ENCODE measurements at regions not wholly inside any gene's neighbourhood (a gene's known extent, or its start where the extent isn't known, plus 50 kb on each side); places are given as distances from the start of the nearest gene placed in this dataset.

DNA sequence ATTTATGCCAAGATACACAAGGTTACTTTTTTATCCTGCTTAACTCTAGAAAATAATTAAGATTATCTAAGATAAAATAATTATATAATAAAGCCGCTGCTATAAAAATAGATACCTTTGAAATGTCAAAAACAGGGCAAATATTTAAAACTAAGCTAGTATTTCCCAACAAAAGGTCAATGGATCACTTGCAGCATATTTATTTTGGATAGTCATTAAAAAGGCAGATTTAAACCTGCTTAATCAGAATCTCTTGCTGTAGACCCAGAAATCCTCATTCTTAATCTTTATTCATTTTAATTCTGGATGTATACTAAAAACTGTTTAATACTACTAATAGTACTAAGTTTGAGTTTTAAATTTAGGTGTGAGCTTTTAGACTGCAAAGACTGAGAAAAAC lies 139.0 kb upstream of the CWC22 start:
- DNase-seq (ENCODE audit: low read depth in 2 of 2), result no peak

GRCh38 chr2:180145163-180145562 lies 138.1 kb upstream of the CWC22 start:
- no peak for DNase-seq (ENCODE audit: low read depth in 2 of 2)

DNA sequence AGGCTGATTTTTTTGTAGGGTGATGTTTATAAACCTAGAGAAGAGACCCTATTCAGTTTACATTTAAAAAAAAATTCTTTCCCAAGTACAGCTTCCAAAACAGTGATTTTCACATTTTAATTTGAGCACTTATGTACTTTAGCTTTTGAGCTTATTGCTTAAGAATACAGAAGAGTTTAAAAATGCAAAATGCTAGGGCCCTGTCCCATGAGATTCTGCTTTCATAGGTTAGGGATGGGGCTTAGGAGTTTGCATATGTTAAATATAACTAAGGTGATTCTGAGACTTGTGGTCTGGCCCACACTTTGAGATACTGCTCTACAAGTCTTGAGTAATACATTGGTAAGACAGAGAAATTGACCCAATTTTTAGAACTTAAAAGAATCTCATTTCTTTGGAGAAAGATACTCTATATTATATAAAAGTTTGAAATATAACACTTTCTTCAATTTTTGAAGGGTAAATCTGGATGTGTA lies 137.3 kb upstream of the CWC22 start:
- no peak for DNase-seq (ENCODE audit: low read depth in 2 of 2)

DNA sequence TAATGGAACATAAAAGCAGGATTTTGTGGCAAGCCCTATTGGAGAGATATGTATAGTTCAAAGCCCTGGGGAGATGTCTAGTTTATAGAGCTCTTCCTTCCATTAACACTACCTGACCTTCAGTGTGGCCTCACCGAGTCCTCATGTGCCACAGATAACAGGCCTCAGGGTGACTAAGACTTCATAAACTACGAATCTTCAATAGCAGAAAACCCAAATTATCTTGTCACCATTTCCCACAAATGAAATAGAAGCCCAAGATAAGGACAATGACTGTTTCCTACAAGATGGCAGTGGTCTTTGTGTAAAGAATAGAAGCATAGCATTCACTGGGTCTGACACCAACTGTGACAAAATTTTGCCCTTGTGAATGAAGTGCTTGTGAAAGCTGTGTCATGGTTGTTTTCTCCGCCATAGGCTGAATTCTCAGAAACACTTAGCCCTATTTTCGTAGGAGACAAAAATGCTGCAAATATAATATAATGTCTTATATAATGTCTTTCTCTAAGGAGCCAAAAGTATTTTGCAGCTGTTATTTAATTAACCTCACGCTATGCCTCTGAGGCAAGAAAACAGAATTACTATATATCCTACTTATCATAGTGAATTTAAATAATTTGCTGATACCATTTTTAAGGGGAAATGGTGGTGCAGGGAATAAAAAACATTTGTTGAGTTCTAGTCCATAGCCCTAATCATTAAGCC lies 136.7 kb upstream of the CWC22 start:
- no peak for DNase-seq (ENCODE audit: low read depth in 2 of 2)

DNA sequence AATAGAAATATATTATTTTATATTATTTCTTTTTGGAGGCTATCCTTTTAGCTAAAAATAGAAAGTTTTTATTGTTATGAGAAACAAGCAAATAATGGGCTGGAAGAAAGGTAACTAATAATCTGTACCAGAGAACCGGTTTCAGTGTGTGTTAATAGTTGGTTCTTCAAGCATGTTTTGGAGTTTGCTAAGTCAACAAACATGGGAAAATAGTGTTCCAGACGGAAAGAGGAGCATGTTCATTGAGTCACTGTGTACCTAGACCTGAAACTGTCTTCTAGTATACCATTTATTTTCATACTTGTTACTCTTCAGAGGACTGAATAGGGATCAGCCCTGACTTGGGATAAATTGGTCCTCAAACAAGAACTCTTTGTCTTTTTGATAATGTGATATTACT lies 134.5 kb upstream of the CWC22 start:
- no peak for DNase-seq (ENCODE audit: low read depth in 2 of 2)

DNA sequence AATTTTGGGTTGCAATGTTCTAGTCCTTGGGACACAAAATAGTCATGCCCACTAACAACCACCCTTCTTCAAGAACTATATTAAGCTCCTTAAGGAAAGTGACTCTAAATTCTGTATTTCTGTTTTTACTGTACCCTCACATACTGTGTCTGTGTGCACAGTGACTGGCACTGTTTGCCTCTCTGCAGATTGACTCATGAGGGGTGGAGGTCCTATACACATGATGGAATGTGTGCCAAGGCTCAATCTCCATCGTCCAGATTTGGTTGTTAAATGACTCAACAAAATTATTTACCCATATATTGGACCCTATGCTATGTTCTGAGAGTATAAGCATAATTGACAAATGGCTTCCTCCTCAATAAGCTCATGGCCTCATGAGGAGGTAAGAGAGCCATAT lies 126.6 kb upstream of the CWC22 start:
- no peak for DNase-seq (ENCODE audit: low read depth in 2 of 2)

DNA sequence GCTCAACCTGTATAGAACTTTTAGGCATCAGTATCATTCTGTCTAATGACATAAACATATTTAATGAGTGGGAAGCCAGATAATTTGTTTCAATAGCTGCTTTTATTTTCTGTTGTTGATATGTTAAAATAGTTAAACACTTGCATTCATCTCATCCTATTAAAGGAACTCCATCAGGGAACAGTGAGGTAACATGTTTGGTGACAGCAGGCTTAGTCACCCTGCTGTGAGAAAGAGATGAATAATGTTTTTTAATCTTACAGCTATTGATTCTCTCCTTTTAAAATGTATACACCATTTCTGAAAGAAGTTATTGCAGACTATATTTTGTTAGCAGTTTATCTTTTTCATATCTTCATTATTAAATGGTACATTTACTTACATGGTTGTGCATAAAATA lies 123.3 kb upstream of the CWC22 start:
- no peak for DNase-seq (ENCODE audit: low read depth in 2 of 2)

DNA sequence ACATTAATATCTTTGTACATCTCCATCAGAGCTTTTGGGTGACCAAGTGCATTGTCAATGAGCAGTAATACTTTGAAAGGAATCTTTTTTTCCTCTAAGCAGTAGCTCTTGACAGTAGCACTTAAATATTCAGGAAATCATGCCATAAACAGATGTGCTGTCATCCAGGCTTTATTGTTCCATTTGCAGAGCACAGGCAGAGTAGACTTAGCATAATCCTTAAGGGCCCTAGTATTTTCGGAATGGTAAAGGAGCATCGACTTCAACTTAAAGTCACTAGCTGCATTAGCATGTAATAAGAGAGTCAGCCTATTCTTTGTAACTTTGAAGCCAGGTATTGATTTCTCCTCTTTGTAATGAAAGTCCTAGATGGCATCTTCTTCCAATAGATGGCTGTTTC lies 121.8 kb upstream of the CWC22 start:
- no peak for DNase-seq (ENCODE audit: low read depth in 2 of 2)

GRCh38 chr2:180125245-180125962 lies 118.3 kb upstream of the CWC22 start:
- DNase-seq (ENCODE audit: low read depth in 2 of 2), result peak in 1 of 2 donors; percentile 9

DNA sequence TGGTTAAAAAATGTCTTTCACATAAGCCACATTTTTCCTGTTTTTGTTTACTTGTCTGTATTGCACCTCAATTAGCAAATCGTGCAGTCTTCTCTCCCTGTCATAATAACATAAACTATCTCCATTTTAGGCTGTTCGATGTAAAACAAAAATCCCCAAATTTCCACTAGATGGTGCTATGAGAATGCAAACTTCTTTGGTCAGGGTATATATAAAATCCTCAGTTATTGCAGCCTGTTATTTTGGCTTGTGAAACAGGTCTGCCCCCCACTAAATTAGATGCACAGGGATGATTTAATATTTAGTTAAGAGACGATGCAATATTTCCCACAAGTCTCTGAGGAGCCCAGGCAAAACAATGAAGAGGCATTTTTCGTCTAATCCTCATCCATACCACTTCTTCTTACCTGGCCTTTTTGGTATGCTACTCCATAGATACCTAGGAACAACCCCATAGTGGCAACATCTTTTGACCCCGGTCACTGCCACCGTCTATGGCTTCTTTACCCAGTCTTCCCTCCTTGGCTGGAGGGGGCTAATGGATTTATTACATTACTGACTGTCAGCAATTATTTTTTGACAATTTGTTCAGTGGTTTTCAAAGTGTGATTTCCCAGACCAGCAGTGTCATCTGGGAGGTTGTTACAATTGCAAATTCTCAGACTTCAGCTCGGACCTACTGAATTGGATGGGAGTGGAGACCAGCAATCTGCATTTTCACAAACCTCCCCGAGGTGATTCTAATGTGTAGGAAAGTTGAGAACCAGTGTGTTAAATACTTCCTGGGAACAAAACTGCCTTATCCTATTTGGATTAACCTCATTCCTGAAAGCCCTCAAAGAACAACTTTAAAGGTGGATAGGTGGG lies 117.4 kb upstream of the CWC22 start:
- DNase-seq (ENCODE audit: low read depth in 2 of 2), result no peak

DNA sequence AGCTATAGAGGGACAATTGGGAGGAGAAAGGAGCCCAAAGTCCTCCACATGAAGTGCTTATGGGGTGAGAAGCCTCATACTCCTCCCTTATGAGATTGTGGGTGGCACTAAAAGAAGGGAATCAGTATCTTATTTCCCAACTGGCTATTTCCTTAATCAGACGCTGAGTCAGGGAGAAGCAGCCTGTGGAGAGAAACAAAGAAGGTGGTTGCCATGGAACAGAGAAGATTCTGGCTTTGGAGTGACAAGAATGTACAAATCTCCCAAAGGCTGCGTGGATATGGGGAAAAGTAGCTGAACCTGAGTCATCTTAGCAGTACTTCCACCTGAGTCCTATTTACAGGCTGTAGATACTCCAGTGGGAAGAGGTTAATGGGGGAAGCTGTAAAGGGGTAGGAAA lies 115.8 kb upstream of the CWC22 start:
- no peak for DNase-seq (ENCODE audit: low read depth in 2 of 2)

- DNase-seq (ENCODE audit: low read depth in 2 of 2), result no peak
Measured at GRCh38 chr2:180115675-180116074, 108.6 kb upstream of the CWC22 start.

GRCh38 chr2:180115269-180115668 lies 108.2 kb upstream of the CWC22 start:
- DNase-seq (ENCODE audit: low read depth in 2 of 2), result no peak

DNA sequence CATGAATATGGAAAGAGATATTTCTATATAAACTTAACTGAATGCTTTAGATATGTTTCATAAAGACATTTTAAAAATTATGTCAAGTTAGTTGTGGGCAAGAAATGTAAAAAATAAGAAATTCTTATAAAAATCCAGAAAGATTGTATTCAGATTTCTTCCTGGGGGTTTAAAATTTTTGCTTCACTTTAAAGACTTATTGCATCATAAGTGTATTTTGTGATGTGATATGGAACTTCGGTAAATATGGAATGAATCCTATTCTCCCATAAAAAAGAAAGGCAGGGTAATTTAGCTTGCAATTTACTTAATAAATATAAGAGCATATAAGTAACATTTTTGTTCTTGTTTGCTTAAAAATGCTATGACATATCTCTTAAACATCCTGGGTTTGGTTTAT lies 104.8 kb upstream of the CWC22 start:
- DNase-seq (ENCODE audit: low read depth in 2 of 2), result no peak

DNA sequence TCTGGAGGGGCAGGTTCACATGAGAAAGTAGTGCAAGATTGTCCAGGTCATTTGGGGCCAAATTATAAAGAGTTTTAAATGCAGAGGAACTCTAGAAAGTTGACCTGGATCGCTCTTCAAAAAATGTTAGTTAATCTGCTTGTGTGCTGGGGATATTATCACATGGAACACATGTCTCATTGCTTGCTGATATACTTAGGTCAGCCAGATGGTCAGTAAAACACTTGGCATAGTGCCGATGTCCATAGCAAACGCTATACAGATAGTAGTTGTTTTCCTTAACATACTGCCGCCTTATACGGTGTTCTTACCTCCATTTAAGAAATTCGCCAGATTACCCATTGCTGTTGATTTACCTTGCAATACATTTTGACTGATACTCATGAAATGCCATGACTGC lies 103.4 kb upstream of the CWC22 start:
- no peak for DNase-seq (ENCODE audit: low read depth in 2 of 2)

- DNase-seq (ENCODE audit: low read depth in 2 of 2), result no peak
Measured at GRCh38 chr2:180101846-180102245, 94.7 kb upstream of the CWC22 start.

DNA sequence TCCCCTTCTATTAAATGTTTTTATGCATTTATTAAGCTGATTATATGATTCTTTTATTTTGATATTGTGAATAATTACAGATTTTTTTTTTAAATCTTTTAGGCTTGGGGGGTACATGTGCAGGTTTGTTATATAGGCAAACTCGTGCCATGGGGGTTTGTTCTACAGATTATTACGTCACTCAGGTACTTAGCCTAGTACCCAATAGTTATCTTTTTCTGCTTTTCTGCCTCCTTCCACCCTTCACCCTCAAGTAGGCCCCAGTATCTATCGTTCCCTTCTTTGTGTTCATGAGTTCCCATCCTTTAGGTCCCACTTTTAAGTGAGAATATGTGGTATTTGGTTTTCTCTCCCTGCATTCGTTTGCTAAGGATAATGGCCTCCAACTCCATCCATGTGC lies 92.2 kb upstream of the CWC22 start:
- no peak for DNase-seq (ENCODE audit: low read depth in 2 of 2)

- no peak for DNase-seq (ENCODE audit: low read depth in 2 of 2)
Measured at GRCh38 chr2:180085144-180085543, 78.0 kb upstream of the CWC22 start.

- no peak for DNase-seq (ENCODE audit: low read depth in 2 of 2)
Measured at GRCh38 chr2:180077295-180077906, 70.3 kb upstream of the CWC22 start.

GRCh38 chr2:180075870-180076269 lies 68.8 kb upstream of the CWC22 start:
- DNase-seq (ENCODE audit: low read depth in 2 of 2), result no peak

DNA sequence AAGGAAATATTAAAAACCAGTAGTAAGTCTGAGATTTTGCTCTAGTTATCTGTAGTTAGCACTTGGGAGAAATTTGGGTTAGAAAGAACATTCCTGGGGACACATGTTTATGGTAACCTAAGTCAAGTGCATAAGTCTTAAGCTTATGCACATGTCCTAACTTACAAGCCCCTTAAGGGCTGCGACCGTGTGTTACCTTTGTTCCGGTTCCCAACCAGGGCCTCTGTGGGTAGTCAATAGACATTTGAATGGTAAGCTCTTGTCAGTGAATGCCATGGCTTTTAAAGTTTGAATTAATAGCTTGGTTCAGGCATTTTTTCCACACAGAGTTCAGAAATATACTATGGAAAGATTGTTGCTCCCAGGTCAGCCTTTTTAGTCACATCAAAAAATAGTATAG lies 64.7 kb upstream of the CWC22 start:
- DNase-seq (ENCODE audit: low read depth in 2 of 2), result no peak

GRCh38 chr2:180063494-180064092 lies 56.5 kb upstream of the CWC22 start:
- DNase-seq (ENCODE audit: low read depth in 2 of 2), result no peak
